ENCODE measurements at regions not wholly inside any gene's neighbourhood (a gene's known extent, or its start where the extent isn't known, plus 50 kb on each side); places are given as distances from the start of the nearest gene placed in this dataset.

DNA sequence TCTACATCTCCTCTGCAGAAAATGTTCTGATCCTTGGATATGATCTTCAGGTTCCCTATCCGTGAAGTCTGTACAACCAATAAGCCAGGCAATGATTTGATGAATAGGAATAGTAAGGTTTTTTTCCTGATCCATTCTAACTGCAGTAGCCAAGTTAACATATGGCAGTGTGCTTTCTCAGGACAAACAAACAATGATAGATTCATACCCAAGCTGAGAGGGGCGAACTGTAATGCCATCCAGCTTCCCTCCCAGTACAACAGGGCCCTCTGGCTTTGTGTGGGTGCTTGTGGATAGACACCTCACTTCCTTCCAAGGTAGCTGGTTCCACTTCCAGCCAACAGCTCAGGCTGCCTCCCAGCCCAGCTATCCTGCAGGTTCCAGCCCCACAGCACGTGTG lies 359.2 kb downstream of the CDH26 start:
- Histone ChIP-seq H3K4me1 (ENCODE audit: insufficient read depth, low read length) (no peaks in the 10 kb centered on the region), H3K27me3 (ENCODE audit: insufficient read depth, low read length) (no peaks in the 10 kb centered on the region), H3K9ac (ENCODE audit: low read length) (no peak overlapping the region), H3K9me3 (ENCODE audit: insufficient read depth, low read depth, low read length) (peaks cover 2% of the 10 kb centered on the region), H3K4me2 (ENCODE audit: low read length) (no peak overlapping the region), H4K20me1 (ENCODE audit: insufficient read depth, low read length) (no peaks in the 10 kb centered on the region), H3K27ac (ENCODE audit: low read depth, low read length) (no peak overlapping the region), H2AFZ (ENCODE audit: low read depth, low read length) (no peak overlapping the region), H3K4me3 (ENCODE audit: insufficient read depth, low read depth, low read length) (no peak overlapping the region), H3K36me3 (ENCODE audit: insufficient read depth, low read length) (no peaks in the 10 kb centered on the region), H3K79me2 (ENCODE audit: insufficient read depth, low read length) (no peaks in the 10 kb centered on the region)
- Mint-ChIP-seq H3K27ac (ENCODE audit: unreplicated experiment) (no peak overlapping the region), H3K4me1 (ENCODE audit: low read depth, unreplicated experiment) (peaks cover 2% of the 10 kb centered on the region), H3K36me3 (ENCODE audit: low read depth, unreplicated experiment) (no peaks in the 10 kb centered on the region), H3K4me3 (ENCODE audit: unreplicated experiment) (no peak overlapping the region), H3K9me3 (ENCODE audit: unreplicated experiment) (peaks cover 3% of the 10 kb centered on the region), H3K27me3 (ENCODE audit: low read depth, unreplicated experiment) (peaks cover 44% of the 10 kb centered on the region)
- DNase-seq (ENCODE audit: low read depth) (no peak), FAIRE-seq (no peak)
- TF ChIP-seq EZH2 (IDR thresholded peaks at IDR 0.05; ENCODE audit: insufficient read depth, low read length) = no peak
- TF ChIP-seq, protein P1, sequence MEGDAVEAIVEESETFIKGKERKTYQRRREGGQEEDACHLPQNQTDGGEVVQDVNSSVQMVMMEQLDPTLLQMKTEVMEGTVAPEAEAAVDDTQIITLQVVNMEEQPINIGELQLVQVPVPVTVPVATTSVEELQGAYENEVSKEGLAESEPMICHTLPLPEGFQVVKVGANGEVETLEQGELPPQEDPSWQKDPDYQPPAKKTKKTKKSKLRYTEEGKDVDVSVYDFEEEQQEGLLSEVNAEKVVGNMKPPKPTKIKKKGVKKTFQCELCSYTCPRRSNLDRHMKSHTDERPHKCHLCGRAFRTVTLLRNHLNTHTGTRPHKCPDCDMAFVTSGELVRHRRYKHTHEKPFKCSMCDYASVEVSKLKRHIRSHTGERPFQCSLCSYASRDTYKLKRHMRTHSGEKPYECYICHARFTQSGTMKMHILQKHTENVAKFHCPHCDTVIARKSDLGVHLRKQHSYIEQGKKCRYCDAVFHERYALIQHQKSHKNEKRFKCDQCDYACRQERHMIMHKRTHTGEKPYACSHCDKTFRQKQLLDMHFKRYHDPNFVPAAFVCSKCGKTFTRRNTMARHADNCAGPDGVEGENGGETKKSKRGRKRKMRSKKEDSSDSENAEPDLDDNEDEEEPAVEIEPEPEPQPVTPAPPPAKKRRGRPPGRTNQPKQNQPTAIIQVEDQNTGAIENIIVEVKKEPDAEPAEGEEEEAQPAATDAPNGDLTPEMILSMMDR (IDR thresholded peaks at IDR 0.05; ENCODE audit: insufficient read depth, low read depth, low read length) = no peak

DNA sequence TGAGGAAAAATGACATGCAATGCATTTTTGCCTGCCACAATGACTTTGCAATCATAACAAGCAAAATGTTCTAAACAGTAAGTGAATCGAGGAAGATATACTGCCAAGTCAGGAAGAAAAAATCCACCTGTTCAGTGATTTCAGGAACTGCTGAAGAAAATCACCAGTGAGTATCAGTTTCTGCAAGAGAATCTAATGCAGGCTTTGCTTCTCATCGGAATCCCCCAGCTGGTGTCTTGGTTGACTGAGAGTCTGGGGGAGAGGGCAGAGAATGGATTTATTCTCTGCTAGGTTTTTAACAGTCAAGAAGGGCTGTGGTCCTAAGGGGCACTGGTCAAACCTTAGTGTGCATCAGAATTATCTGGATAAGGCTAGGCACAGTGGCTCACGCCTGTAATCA lies 363.4 kb downstream of the CDH26 start:
- H3K4me1 Mint-ChIP-seq (ENCODE audit: low read depth, unreplicated experiment) = peaks cover 2% of the 10 kb centered on the region
- H3K9me3 Mint-ChIP-seq (ENCODE audit: unreplicated experiment) = no peaks in the 10 kb centered on the region
- no peak for DNase-seq (ENCODE audit: low read depth)
- H3K36me3 ChIP-seq (ENCODE audit: insufficient read depth, low read length) = no peaks in the 10 kb centered on the region
- no peak for FAIRE-seq
- H3K27me3 Mint-ChIP-seq (ENCODE audit: low read depth, unreplicated experiment) = peaks cover 19% of the 10 kb centered on the region
- no peaks in the 10 kb centered on the region for H3K27me3 ChIP-seq (ENCODE audit: insufficient read depth, low read length)
- H3K4me2 ChIP-seq (ENCODE audit: low read length) = no peak overlapping the region
- TF ChIP-seq, protein P1 (IDR thresholded peaks at IDR 0.05; ENCODE audit: insufficient read depth, low read depth, low read length) = no peak
- no peak for TF ChIP-seq EZH2 (IDR thresholded peaks at IDR 0.05; ENCODE audit: insufficient read depth, low read length)
- H3K79me2 ChIP-seq (ENCODE audit: insufficient read depth, low read length) = no peaks in the 10 kb centered on the region
- H3K9me3 ChIP-seq (ENCODE audit: insufficient read depth, low read depth, low read length) = no peaks in the 10 kb centered on the region
- H3K27ac ChIP-seq (ENCODE audit: low read depth, low read length) = no peak overlapping the region
- H4K20me1 ChIP-seq (ENCODE audit: insufficient read depth, low read length) = no peaks in the 10 kb centered on the region
- no peak overlapping the region for H3K4me3 Mint-ChIP-seq (ENCODE audit: unreplicated experiment)
- H3K9ac ChIP-seq (ENCODE audit: low read length) = no peak overlapping the region
- no peak overlapping the region for H2AFZ ChIP-seq (ENCODE audit: low read depth, low read length)
- no peaks in the 10 kb centered on the region for H3K4me1 ChIP-seq (ENCODE audit: insufficient read depth, low read length)
- no peaks in the 10 kb centered on the region for H3K36me3 Mint-ChIP-seq (ENCODE audit: low read depth, unreplicated experiment)
- H3K4me3 ChIP-seq (ENCODE audit: insufficient read depth, low read depth, low read length) = no peak overlapping the region
- H3K27ac Mint-ChIP-seq (ENCODE audit: unreplicated experiment) = no peak overlapping the region

DNA sequence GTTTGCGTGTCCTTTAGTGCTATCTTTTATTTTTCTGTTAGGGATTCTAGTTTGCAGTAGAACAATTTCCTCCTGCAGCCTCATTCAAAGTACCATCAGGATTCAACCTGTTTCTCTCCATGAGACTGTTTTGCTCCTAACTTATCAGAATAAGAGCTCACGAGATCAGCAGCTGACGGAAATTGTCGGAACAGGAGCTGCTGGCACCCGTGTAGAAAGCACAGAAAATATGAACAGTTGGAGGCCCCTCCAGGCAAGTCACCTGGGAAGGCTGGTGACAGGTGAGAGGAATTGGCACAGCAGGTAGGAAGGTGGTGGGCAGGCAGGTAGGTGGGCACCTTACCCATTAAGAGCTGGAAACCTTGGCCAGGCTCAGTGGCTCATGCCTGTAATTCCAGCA lies 368.6 kb downstream of the CDH26 start:
- Histone ChIP-seq H3K9me3 (ENCODE audit: insufficient read depth, low read depth, low read length) (no peaks in the 10 kb centered on the region), H3K27me3 (ENCODE audit: insufficient read depth, low read length) (no peaks in the 10 kb centered on the region), H3K27ac (ENCODE audit: low read depth, low read length) (no peak overlapping the region), H4K20me1 (ENCODE audit: insufficient read depth, low read length) (no peaks in the 10 kb centered on the region), H3K79me2 (ENCODE audit: insufficient read depth, low read length) (no peaks in the 10 kb centered on the region), H2AFZ (ENCODE audit: low read depth, low read length) (no peak overlapping the region), H3K9ac (ENCODE audit: low read length) (no peak overlapping the region), H3K4me3 (ENCODE audit: insufficient read depth, low read depth, low read length) (no peak overlapping the region), H3K4me2 (ENCODE audit: low read length) (no peak overlapping the region), H3K4me1 (ENCODE audit: insufficient read depth, low read length) (no peaks in the 10 kb centered on the region), H3K36me3 (ENCODE audit: insufficient read depth, low read length) (no peaks in the 10 kb centered on the region)
- FAIRE-seq (no peak), DNase-seq (ENCODE audit: low read depth) (no peak)
- Mint-ChIP-seq H3K27ac (ENCODE audit: unreplicated experiment) (no peak overlapping the region), H3K36me3 (ENCODE audit: low read depth, unreplicated experiment) (no peaks in the 10 kb centered on the region), H3K9me3 (ENCODE audit: unreplicated experiment) (peaks cover 4% of the 10 kb centered on the region), H3K4me1 (ENCODE audit: low read depth, unreplicated experiment) (no peaks in the 10 kb centered on the region), H3K27me3 (ENCODE audit: low read depth, unreplicated experiment) (peaks cover 5% of the 10 kb centered on the region), H3K4me3 (ENCODE audit: unreplicated experiment) (no peak overlapping the region)
- TF ChIP-seq EZH2 (IDR thresholded peaks at IDR 0.05; ENCODE audit: insufficient read depth, low read length) = no peak
- TF ChIP-seq, protein P1 (IDR thresholded peaks at IDR 0.05; ENCODE audit: insufficient read depth, low read depth, low read length) = no peak

Measured in astrocyte (in vitro differentiated cells and primary cell).